AG08396 (cell line): ENCODE measurements at regions not wholly inside any gene's neighbourhood (a gene's known extent, or its start where the extent isn't known, plus 50 kb on each side); places are given as distances from the start of the nearest gene placed in this dataset.
A peak's percentile ranks its signal among the peaks of the same experiment; 100 is the strongest.
"Not testable (repeated sequence)": the region's sequence is repeated elsewhere in the genome, so short reads cannot be mapped to it uniquely, and the experiment has no call there.

ENCODE experiments used
- DNase-seq: peaks from one replicate; pipeline ENCODE4 v3.0.0; 2012; ENCODE audit warnings: low spot score, mixed read lengths

GRCh38 chr5:173423452-173424117 lies 95.4 kb upstream of the STC2 start:
- DNase-seq = no peak

DNA sequence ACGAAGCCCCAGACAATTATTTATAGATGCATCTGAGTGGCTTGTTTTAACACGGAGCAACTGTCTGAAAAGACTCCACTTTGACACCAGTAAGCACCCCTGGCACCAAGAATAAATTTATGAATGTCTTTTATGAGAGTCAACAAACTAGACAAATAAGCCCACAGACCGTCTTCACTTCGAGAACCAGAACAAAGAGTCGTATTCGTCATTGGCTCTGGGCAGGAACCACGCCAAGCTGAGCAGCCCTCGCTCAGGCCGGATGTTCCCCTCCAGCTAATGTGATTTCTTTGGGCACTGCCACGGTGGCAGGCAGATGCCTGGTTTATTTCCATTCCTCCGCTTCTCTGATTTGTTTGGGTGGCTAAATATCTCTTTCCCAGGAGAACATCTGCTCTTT lies 91.9 kb upstream of the STC2 start:
- peak; percentile 38 for DNase-seq

- no peak for DNase-seq
Observed at GRCh38 chr5:173413471-173413982, 85.3 kb upstream of the STC2 start.

DNA sequence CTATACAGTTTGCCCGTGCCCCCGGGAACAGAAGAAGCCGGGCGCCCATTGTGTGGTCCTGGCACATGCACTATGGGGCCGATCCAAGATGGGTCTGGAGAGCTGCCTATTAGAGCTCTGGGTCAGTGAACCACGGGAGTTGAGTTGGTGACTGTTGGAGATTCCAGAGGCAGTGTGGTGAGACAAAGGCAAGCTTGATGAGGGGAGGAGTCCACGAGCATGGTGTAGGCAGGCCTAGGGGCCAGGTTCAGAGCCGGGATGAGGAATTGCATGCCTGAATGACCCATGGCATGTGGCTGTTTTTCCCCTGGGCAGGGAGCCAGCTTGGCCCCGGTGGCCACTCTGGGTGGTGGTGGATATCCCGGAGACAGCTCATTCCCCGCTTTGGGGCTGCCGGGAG lies 84.4 kb upstream of the STC2 start:
- DNase-seq = peak; percentile 80

DNA sequence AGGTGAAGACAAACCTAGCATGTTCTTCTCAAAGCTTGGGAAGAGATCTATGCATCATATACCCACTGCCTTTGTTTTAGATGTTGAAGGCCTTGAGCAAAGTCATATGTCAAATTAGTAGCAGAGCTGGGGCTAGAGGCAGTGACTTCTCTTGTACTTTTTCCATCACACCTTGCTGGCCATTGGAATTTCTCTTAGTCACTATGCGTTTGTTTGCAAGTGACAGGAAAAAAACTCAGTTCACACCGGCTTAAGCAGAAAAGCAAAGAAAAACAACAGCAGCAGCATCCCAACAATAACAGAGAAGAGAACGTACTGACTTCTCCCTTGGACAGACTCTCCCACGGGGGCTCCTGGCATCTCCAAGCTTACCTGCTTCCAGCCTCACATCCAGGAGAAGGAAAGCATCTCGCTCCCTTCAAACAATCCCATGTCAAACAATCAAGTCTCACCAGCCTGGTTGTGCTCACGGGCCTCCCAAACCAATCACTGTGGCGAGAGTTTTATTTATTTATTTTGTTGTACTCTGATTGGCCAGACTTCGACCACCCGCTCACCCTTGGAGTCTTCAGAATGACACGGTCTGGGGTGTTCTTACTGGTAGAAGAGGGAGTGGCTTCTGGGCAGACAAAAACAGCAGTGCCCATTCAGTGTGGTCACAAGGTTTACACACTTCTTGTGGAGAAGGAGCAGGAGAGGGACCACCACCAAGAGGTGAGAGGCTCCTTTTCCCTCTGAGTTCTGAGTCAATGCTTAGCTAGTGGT lies 83.8 kb upstream of the STC2 start:
- DNase-seq = no peak

GRCh38 chr5:173410459-173411233 lies 82.4 kb upstream of the STC2 start:
- no peak for DNase-seq

DNA sequence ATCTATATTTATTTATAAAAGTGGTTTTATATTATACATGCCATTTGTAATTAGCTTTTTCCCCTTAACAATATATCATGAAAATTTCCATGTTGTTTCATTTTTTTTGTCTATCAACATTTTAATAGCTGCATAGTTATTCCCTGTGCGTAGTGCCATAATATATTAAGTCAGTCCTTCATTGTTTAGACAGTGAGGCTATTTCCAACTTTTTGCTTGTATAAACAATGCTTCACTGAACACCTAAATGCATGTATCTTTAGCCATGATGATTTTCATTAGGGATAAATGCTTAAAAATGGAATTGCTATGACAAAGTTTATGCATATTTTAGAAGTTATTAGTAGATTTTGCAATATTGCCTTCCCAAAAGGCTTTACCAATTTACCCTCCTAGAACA lies 80.7 kb upstream of the STC2 start:
- no peak for DNase-seq

DNA sequence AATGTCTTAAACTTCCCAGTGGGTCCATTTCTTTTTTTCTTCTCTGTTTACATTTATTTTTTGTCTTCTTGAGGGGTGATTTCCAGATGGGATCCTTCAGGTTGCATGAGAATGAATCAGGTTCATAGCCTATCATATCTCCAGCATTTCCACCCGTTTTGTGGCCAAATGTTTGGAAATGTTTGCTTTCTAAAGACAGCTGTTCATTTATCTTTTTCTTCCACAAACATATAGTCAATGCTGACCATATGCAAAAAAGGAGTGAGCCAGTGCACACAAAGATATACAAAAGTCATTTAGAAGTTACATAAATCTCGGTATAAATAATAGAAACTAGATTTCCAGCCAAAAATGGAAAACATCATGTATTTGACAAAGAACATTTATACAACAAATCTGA lies 71.6 kb upstream of the STC2 start:
- no peak for DNase-seq

DNA sequence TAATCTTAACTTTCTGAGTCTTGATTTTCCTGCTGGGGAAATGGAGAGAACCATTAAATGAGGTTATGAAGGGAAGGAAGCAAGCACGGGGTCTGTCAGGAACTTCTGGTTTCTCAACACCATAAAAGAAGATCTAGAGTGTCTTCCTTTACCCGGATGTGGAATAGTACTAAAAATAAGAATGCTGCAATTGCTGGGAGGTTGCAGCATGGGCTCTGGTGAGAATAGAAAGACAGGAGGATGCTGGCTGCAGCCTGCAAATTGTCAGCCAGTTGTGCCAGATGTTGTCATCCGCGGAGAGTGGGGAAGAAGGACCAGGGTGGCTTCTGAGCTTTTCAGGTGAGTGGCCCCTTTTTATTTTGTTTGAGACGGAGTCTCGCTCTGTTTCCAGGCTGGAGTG lies 69.3 kb upstream of the STC2 start:
- DNase-seq = no peak

GRCh38 chr5:173396311-173396993 lies 68.2 kb upstream of the STC2 start:
- no peak for DNase-seq

DNA sequence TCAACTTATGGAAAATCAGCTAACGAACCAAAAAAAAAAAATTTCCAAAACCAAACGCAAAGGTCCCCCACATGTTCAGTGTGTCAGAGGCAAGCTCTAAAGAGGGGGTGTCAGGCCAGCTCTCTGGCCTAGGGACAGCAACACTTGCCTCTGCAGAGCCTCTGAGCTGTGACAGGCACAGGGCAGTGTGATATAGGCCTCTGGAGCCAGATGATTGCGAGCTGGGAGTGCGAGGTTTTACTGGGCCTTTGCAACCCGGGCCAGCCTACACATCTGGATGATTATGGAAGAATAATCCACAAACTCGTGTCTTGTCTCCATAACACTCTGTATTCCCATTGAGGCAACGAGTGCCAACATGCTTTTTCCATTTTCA lies 67.7 kb upstream of the STC2 start:
- no peak for DNase-seq

DNA sequence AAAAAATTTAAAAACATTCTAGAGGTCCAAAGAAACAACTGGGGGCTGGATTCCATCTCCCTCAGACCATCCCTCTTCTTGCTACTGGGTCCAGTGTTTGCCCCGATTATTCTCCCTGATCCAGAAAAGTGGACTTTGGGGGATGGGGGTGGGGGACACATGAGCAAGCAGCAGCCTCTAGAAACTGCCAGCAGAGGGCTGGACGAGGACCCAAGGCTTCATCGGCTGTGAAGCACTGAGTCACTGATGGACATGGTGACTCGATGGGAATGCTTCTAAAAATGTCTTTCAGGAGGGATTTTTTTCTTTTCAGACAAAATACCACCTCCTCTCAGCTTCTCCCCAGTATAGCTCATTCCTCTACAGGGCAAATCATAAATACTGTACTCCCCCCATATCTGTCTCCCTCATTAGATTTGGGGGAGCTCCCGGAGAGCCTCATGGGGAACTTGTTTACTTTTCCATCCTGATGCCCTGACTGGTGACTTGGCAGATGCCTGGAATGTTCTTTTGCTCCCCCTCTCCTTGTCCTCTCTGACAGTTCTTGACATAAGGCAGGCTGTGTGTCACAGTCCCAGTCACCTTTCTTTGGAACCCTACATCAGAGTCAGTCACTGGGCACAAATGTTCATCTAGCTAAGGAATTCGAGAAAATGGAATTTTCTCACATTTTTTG lies 67.2 kb upstream of the STC2 start:
- peak; percentile 74 for DNase-seq

- DNase-seq = peak; percentile 32
Observed at GRCh38 chr5:173394701-173395100, 66.5 kb upstream of the STC2 start.

GRCh38 chr5:173392172-173392571 lies 64.0 kb upstream of the STC2 start:
- no peak for DNase-seq

GRCh38 chr5:173391031-173391430 lies 62.8 kb upstream of the STC2 start:
- DNase-seq = no peak

- DNase-seq = not testable (repeated sequence)
Observed at GRCh38 chr5:173387293-173387692, 59.1 kb upstream of the STC2 start.

DNA sequence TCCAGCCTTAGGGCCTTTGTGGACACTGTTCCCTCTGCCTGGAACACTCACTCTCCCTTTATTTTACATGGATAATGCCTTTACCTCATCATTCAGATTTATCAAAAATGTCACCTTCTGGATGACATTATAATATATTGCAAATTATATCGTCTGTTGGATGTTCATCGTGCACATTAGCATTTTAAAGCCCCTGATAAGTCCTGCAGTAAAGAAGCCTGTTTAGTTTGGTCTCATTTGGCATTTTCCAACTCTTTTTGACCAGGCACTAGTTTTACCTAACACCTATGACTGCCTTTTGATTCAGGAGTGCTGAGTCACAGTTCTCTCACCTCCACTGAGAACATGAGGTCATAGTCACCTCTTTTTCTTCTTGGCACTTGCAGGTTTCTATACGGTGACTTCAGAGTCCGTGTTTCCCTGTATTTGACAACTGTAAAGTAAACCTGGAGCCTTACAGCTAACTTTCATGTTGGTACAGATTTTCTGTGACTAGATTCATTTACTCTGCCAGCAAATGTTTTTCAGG lies 57.7 kb upstream of the STC2 start:
- DNase-seq = no peak

DNA sequence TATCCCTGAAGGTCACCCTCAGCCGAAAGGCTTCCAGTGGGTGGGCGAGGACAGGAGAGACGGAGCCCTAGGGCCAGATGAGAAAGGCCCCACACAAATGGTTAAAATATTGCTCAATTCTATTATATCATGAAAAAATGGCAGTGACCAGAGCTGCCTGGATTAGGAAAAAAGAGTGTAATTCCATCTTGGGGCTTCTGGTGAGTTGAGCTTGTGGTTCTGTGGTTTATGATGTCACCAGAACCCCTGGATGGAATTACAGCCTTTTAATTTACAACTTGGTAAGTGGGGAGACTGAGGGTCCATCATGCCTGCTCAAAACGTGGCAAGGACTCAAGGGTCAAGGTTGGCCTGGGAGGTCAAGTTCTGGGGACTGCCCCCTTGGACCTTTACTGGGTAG lies 55.5 kb upstream of the STC2 start:
- DNase-seq = no peak

DNA sequence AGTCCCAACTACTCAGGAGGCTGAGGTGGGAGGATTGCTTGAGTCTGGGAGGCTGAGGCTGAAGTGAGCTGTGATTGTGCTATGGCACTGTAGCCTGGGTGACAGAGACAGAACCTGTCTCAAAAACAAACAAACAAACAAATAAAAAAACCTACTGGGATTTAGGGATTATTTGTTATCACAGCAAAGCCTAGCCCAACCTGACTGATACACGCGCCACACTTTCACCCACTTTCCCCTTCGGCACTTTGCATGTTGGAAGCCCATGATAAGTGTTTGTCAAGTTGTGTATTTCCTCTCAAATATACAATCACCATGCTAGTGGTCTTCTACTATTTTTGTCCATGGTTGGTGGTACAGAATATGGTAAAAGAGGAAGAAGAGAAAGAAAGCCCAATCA lies 50.5 kb upstream of the STC2 start:
- no peak for DNase-seq
